Fibroblast of skin of left biceps (primary cell): ENCODE measurements at regions not wholly inside any gene's neighbourhood (a gene's known extent, or its start where the extent isn't known, plus 50 kb on each side); places are given as distances from the start of the nearest gene placed in this dataset.
"Not testable (repeated sequence)": the region's sequence is repeated elsewhere in the genome, so short reads cannot be mapped to it uniquely, and the experiment has no call there.

ENCODE experiments used
- DNase-seq, 2 experiments: peaks; one replicate each; pipeline ENCODE4 v3.0.0-alpha.2; 2013; ENCODE audit warnings: low read depth in 2 of 2

DNA sequence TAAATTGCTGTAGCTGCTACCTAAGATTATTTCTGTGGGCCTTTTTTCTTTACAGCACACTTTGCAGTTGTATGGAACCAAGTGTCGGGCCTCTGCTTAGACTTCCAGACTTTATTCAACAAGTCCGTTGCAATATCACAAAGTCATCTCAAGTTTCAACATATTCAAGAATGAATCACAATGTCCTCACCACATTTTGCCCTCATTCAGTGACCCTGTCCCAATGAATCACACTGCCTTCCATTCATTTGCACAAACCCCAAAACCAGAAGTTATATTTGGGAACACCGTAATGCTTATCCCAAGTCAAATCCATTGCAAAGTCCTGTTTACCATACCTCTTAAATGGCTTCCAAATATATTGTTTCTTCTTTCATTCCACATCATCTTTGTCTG is 439.6 kb downstream of the CSNK1G3 start:
- peak; percentile 81 to 89 for DNase-seq

DNA sequence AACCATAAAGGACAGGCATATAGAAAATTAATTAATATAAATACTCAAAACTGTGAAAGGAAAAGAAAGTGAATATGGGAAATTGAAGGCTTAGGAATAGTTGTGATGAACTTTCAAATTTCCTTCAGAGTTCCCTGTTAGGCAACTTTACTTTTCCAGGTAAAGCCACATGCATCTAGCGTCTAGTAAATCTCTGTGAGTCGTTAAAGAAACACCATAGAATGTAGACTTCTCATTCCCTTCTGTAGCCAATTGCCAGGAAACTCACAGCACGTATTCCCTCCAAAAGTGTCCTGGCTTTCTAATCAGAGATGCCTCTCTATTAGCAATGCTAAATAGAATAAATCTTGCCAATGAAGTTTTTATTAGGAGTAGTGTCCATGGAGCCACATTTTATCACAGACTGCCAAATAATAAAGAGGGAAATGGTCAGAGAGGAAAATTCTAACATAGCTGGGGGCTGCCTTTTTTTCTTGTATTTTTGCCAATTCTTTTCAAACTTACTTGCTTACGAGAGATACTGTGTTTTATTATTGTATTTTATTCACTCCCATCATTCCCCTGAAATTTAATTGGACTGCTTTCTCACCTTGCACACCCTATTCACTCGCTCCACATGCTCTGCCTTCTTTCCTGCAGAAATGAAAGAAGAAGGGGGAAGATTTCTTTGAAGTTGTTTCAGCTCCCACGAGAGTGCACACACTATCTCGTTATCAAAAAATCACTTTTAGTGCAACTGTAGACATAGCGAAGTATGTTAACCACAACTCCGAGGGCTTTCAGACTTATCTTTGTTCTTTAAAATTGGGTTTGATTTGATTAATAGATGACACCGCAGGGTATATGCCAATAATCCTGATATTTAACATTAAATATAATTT is 439.0 kb downstream of the CSNK1G3 start:
- DNase-seq = no peak

DNA sequence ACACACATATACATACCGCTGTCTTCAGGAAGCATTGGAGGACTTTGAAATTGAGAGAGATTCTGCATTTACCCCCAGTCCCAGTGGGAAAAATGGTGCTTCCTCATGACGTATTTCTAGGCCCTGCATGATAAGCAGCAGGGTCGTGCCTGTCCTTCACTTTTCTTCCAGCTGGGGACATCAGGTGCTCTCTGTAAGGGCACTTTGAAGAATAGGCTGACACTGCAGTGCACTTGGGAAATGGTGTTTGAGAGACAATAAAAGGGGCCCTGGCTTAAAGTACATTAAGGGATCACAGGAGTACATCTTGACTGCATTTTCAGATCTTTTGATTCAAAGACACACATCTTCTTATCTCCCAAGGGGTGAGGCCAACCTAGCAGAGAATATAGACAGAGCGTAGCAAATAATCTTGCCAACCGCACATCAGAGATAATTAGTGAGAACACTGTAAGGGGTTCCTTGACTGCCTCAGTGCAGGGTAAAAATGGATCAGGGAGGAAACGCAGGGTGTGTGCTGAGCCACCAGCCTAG is 437.9 kb downstream of the CSNK1G3 start:
- DNase-seq = no peak

DNA sequence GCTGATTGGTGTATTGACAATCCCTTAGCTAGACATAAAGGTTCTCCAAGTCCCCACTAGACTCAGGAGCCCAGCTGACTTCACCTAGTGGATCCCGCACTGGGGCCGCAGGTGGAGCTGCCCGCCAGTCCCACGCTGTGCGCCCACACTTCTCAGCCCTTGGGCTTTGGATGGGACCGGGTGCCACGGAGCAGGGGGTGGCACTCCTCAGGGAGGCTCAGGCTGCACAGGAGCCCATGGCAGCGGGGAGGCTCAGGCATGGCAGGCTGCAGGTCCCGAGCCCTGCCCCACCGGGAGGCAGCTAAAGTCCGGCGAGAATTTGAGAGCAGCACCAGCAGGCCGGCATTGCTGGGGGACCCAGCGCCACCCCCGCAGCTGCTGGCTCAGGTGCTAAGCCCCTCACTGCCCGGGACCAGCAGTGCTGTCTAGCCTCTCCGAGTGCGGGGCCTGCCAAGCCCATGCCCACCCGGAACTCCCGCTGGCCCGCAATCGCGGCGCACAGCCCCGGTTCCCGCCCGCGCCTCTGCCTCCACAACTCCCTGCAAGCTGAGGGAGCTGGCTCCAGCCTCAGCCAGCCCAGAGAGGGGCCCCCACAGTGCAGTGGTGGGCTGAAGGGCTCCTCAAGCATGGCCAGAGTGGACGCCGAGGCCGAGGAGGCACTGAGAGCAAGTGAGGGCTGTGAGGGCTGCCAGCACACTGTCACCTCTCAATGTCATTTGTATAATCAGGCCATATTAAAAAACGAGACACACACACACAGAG is 437.2 kb downstream of the CSNK1G3 start:
- no peak for DNase-seq

DNA sequence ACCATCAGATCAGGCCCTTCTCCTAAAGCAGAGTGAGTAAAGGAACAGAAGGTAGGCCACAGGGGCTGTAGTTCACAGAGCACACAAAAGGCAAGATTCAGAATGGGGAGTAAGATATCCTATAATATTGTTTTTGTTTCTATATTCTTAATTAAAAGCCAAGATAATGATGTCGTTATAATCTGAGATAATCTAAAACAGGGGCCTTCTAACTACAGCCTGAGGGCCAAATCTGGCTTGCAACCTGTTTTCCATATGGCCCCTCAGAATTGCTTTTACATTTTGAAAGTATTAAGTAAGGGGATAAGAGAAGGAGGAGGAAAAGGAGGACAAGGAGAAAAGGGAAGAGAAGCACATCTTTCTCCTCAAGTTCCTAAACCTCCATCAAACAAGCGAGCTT is 435.8 kb downstream of the CSNK1G3 start:
- no peak for DNase-seq

DNA sequence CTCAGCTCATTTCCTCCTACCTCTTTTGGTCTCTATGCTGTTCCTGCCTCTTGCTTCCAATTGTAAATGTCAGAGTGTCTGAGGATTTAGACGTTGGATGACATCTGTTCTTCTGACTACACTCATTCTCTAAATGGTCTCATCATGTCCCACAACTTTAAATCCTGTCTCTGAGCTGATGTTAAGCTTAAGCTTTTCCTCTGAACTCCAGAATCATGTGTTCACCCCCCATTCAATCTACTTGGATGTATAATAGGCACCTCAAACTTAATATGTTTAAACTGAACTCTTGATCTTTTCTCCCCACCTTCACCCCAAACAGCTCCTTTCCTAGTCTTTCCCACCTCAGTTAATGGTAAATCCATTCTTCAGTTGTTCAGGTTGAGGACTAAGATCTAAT is 433.6 kb downstream of the CSNK1G3 start:
- no peak for DNase-seq

DNA sequence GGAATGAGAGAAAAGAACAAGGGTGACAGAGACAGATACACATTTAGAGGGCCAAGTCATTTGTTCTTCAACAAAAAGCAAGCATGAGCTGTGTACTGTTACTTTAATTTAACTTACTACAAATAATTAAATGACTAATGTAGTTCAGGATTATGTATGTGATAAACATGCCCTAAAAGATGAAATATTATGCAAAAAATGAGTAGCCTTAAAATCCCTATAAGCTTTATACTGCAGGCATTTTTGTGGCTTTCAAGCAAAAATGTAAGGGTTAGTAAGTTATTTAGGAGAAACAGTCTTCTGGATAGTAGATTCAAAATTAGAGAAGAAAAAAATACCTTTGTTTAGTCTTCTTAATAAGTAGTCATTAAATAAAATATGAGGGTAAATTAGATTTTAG is 431.2 kb downstream of the CSNK1G3 start:
- DNase-seq = peak in 1 of 2 experiments; percentile 10

DNA sequence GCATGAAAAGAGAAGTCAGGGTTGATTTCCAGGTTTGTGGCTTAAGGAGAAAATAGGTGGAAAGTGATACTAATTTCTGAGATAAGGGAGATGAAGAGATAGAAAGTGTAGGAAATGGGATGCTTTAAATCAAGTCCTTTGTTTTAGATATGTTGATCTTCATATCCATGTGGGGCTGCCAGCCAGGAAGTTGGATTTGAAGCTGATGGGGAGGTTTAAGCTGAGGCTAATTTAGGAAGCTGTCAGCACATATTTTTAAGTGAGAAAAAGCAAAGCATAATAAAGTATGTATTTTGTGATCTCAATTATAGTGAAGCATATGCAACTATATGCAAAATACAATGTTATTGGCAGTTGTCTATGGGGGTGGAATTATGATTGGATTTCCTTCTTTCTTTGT is 428.4 kb downstream of the CSNK1G3 start:
- DNase-seq = no peak

DNA sequence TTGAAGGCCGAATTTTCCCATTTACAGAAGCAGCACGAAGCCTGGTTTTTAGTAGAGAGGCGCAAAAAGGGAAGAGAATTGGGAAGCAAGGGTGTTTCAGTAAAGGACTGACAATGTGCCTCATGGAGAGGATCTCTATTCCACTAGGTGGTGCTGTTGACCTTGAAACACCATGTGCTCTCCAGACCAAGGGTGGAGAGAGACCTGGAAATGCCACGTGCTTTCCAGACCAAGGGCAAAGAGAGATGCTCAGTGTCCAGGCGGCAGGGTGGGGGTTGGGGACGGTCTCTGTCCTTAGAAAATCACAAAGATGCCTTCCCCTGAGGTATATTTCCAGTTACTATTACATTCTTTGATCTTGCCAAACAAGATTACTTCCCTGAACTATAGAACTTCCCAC is 425.3 kb downstream of the CSNK1G3 start:
- no peak for DNase-seq

DNA sequence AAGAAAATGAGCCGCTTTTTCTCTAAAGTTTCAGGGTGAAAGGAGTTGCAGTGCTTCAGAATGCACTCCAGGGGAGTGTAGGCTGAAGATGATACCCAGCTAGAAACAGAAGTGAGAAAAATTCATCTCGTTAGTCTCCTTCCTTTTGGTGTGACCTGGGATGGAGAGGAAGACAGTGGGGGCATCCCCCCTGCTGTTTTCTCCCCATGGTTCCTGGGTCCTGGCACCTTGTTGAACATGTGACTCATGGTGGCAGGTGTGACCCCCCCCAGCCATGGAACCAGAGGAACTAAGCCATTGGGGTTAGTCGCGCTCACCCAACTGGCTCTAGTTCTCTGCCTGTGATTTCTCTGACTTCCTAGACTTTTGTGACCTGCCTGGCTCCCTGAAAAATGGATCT is 424.6 kb downstream of the CSNK1G3 start:
- no peak for DNase-seq

DNA sequence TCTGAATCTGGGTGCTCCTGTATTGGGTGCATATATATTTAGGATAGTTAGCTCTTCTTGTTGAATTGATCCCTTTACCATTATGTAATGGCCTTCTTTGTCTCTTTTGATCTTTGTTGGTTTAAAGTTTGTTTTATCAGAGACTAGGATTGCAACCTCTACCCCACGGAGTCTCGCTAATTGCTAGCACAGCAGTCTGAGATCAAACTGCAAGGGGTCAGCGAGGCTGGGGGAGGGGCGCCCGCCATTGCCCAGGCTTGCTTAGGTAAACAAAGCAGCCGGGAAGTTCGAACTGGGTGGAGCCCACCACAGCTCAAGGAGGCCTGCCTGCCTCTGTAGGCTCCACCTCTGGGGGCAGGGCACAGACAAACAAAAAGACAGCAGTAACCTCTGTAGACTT is 421.8 kb downstream of the CSNK1G3 start:
- not testable (repeated sequence) for DNase-seq

DNA sequence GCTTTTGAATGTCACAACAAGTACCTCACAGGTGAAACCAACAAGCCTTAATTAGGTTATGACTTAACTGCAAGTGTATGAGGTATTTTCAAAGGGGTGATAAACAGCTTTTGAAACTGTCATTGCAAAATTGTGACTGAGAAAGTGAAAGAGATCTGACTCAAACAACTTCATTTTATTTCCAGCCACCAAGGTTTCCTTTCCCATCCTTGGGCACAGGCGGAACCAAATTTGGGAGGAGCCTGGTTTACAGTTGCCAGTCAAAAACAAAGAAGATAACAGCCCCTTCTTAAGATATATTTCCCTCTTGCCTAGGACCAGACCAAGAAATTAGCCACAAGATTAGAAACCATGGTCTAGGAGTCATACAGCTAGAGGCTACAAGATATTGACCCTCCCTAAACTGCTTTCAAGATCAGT is 417.1 kb downstream of the CSNK1G3 start:
- DNase-seq = no peak

DNA sequence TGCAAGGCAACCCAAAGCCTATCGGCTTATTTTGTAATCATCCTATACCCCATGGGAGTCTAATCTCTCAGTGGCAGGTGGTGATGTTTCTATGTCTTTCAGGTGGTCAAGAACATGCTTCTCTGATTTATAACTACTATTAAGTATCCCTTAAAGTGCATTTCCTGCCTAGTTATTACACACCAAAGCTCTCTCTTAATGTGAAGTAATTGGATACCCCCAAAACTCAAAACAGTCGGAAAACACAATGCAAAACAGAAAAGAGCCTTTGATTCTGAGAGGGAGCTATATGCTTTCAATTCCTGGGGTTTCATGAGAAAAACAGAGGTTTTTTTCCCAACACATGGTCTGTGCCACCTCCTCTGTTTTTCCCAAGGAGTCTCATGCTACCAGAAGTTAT is 416.4 kb downstream of the CSNK1G3 start:
- DNase-seq = no peak

DNA sequence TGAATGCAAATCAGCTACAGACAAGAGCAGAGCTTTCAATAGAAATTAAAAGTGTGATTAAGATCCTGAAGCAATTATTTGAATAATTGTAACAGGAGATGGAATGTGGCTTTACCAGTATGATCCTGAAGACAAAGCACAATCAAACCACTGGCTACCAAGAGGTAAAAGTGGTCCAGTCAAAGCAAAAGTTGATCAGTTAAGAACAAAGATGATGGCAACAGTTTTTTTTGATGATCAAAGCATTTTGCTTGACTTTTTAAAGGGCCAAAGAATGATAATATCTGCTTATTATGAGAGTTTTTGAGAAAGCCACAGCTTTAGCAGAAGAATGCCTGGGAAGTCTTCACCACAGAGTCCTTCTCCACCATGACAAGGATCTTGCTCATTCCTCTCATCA is 409.2 kb downstream of the CSNK1G3 start:
- no peak for DNase-seq

DNA sequence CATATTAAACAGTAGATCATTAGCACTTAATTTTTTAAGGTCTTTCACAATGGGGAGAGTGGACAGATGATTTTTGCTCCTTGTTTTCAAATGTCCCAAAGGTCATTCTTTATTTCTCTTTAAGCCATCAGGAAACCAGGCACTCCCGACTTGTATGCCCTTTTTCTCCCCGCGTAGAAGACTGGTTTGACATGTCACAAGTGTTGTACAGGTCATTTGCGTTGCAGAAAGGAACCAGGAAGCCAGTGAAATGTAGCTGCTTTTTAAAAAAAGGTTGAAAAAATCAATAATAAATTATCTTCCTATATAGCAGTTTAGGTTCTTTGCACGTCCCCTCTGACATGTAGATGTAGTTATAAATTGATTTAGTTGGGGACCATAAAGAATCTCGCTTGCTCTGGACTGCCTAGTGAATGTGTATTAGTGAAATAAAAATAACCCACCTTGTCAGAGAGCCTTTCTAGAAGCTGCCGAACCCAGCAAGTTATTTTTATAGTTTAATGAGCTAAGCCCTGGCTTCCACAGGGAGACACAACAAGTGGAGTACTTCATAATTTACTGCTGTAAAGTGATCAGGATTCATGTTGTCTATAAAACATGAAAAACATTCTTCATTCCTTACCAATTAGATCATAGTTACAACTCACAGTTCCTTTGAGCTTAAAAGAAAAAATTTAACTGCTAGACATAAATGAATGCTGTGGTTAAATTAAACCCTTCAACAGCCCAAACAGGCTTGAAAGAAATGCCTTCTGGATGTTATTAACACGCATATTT is 404.6 kb downstream of the CSNK1G3 start:
- DNase-seq = peak; percentile 89 to 95

DNA sequence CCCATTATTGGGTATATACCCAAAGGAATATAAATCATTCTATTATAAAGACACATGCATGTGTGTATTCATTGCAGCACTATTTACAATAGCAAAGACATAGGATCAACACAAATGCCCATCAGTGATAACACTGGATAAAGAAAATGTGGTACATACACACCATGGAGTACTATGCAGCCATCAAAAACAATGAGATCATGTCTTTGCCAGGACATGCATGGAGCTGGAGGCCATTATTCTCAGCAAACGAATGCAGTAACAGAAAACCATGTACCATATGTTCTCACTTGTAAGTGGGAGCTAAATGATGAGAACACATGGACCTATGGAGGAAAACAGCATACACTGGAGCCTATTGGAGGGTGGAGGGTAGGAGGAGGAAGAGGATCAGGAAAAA is 402.4 kb downstream of the CSNK1G3 start:
- DNase-seq = no peak

DNA sequence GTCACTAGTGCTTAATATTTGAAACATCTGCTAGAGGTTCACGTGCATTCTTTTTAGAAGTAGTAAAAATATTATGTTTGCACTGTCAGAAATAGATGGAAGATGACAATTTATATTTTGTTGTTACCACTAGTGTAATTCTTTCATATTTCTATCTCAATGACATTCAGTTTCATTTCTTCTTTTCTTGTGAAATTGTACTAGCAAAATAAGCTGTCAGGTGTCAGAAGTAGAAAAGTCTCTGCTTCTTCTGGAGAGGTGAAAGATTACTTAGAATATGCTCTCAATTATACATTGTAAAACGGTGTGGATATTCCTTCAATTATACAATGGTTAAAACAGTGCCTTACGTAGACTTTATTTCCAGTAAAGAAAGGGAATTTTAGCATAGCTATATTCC is 395.4 kb downstream of the CSNK1G3 start:
- no peak for DNase-seq

DNA sequence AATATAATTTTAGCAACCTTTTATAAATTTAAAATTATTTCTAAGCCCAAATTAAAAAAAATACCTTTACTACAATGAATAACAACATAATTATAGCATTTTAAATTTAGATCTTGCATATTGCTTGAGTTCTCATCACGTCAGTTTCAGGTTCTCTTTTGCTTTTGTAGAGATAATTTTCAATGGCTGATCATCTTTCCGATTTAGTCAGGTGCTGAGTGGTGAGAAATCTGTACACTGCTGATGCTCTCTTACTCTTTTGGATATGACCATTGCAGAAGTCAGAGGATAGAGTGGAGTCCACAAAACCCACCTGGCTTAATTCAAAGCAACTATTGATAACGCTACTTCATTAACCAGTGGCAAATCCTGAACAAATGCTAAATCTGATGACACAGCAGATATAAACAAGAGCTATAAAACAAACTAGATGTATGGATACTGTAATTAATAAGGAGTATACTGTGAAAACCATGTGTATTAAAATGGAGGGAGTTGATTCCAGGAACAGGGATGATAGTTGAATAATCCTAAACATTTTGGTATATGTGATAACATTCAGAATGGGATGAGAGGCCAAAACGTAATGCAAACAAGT is 394.8 kb downstream of the CSNK1G3 start:
- DNase-seq = no peak

DNA sequence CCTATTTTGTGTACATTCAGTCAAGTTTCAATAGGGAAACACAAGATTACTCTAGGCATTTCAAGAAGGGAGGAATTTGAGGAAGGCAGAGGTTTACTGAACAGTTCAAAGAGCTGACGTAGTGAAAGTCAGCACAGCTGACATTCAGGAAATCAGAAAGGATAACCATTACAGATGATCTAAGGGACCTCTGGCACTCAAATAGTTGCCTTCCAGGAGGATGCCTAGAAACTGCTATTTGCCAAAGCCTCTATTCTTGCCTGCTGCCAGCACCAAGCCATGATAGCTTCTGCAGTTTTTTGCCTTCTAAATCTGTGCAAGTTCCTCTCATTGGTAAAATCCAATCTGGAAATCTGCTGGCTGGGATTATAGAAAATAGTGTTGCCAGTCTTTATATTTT is 373.1 kb downstream of the CSNK1G3 start:
- DNase-seq = no peak

DNA sequence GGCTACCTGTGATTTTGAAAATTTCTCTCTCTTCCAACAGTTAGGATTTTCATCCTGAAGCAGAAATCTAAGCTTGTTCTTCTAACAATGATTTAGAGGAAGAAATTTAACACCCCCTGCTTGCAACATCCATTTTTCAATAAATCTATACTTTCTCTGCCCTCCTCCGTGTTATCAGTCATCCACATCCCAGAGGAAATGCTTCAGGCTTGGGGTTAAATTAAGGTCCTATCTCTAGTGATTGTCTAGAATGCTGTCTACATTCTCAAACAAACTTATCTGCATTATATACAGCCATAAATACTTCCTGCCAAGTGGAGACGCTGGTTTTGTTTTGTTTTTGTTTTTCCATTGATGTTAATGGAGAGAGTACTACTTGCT is 371.0 kb downstream of the CSNK1G3 start:
- no peak for DNase-seq

DNA sequence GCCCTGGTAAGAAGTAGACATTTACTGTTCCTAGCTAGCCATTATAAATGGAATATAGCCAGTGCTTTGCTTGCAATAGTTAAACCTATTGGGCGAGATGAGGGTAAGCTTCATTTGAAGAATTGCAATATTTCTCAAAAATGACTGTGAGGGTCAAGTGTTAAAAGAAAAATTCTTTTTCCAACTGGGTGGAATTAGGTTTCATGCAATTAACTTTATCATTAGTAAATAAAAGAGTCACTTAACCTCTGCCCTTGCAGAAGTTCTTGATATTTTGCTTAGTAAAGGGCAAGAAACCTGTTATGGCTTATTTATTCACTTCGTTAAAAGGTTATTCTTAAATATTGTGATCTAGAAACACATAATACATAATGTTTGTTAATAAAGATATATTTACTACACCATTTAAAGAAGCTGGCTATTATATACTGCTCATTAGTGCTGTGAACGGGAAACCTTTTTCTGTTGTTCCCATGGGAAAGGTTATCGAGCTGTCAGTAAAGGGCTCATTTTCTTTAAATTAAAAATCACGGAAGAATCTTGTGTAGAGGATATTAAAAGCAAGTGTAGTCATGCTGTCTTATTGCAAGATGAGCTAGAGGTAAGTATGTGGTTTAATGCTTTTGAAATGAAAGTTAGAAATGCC is 370.5 kb downstream of the CSNK1G3 start:
- DNase-seq = no peak
